H9 (cell line): ENCODE measurements at regions not wholly inside any gene's neighbourhood (a gene's known extent, or its start where the extent isn't known, plus 50 kb on each side); places are given as distances from the start of the nearest gene placed in this dataset.

Experiments used
- DNase-seq: peaks from one replicate; pipeline ENCODE4 v3.0.0-alpha.2; 2017
- H2AFZ ChIP-seq: one replicate; pipeline ENCODE4 v1.6.1; 2013; ENCODE audit warnings: mild to moderate bottlenecking, low read length, control low read depth, moderate library complexity
- H2AK5ac ChIP-seq: 2 replicates; pipeline ENCODE4 v1.6.1; 2013; ENCODE audit warnings: low read length, control low read depth, mixed read lengths; ENCODE audit not compliant: insufficient read length
- H2BK120ac ChIP-seq: one replicate; pipeline ENCODE4 v1.6.1; 2013; ENCODE audit warnings: low read depth, mild to moderate bottlenecking, low read length, control low read depth, inconsistent platforms; ENCODE audit not compliant: poor library complexity, severe bottlenecking
- H2BK12ac ChIP-seq: 2 replicates; pipeline ENCODE4 v1.6.1; 2013; ENCODE audit warnings: low read length, control low read depth, mixed read lengths, low read depth; ENCODE audit not compliant: insufficient read length
- H2BK15ac ChIP-seq: 2 replicates; pipeline ENCODE4 v1.6.1; 2013; ENCODE audit warnings: low read depth, low read length, control low read depth
- H2BK20ac ChIP-seq: one replicate; pipeline ENCODE4 v1.6.1; 2013; ENCODE audit warnings: low read depth, mild to moderate bottlenecking, low read length, control low read depth, inconsistent platforms; ENCODE audit not compliant: poor library complexity, severe bottlenecking
- H2BK5ac ChIP-seq: 2 replicates; pipeline ENCODE4 v1.6.1; 2013; ENCODE audit warnings: low read length, control low read depth, mixed read lengths; ENCODE audit not compliant: insufficient read length
- H3K14ac ChIP-seq: 2 replicates; pipeline ENCODE4 v1.6.1; 2013; ENCODE audit warnings: low read length, control low read depth; ENCODE audit not compliant: insufficient read depth
- H3K18ac ChIP-seq: 2 replicates; pipeline ENCODE4 v1.6.1; 2013; ENCODE audit warnings: low read depth, mild to moderate bottlenecking, mixed read lengths, low read length, control low read depth; ENCODE audit not compliant: insufficient read length
- H3K23ac ChIP-seq: 2 replicates; pipeline ENCODE4 v1.6.1; 2013; ENCODE audit warnings: low read length, control low read depth, mixed read lengths, low read depth; ENCODE audit not compliant: insufficient read length
- H3K23me2 ChIP-seq: 2 replicates; pipeline ENCODE4 v1.6.1; 2013; ENCODE audit warnings: low read depth, mild to moderate bottlenecking, mixed read lengths, low read length, control low read depth; ENCODE audit not compliant: insufficient read length, poor library complexity, severe bottlenecking
- H3K27ac ChIP-seq: 2 replicates; pipeline ENCODE4 v1.5.1; 2013; ENCODE audit warnings: low read length, control low read depth, mixed read lengths, low read depth; ENCODE audit not compliant: insufficient read length
- H3K27me3 ChIP-seq: 2 replicates; pipeline ENCODE4 v1.6.1; 2013; ENCODE audit warnings: low read length, control low read depth, inconsistent platforms; ENCODE audit not compliant: insufficient read depth
- H3K4ac ChIP-seq: 2 replicates; pipeline ENCODE4 v1.6.1; 2013; ENCODE audit warnings: low read depth, mild to moderate bottlenecking, control low read depth, inconsistent platforms, low read length, moderate library complexity
- H3K4me1 ChIP-seq: 2 replicates; pipeline ENCODE4 v1.6.1; 2013; ENCODE audit warnings: low read length, control low read depth, inconsistent platforms; ENCODE audit not compliant: insufficient read depth
- H3K4me2 ChIP-seq: 2 replicates; pipeline ENCODE4 v1.6.1; 2013; ENCODE audit warnings: low read length, control low read depth, mixed read lengths; ENCODE audit not compliant: insufficient read length, insufficient read depth
- H3K56ac ChIP-seq: 2 replicates; pipeline ENCODE4 v1.6.1; 2013; ENCODE audit warnings: low read depth, mild to moderate bottlenecking, mixed read lengths, low read length, control low read depth; ENCODE audit not compliant: insufficient read length
- H3K79me1 ChIP-seq: 2 replicates; pipeline ENCODE4 v1.6.1; 2013; ENCODE audit warnings: low read depth, mild to moderate bottlenecking, moderate library complexity, low read length, control low read depth, inconsistent platforms; ENCODE audit not compliant: insufficient read depth, poor library complexity, severe bottlenecking
- H3K79me2 ChIP-seq: 2 replicates; pipeline ENCODE4 v1.6.1; 2013; ENCODE audit warnings: low read length, control low read depth, inconsistent platforms; ENCODE audit not compliant: insufficient read depth
- H3K9ac ChIP-seq: 2 replicates; pipeline ENCODE4 v1.6.1; 2013; ENCODE audit warnings: low read length, control low read depth, mixed read lengths; ENCODE audit not compliant: insufficient read length; ENCODE audit errors: extremely low read depth
- H3K9me3 ChIP-seq: one replicate; pipeline ENCODE4 v1.6.1; 2013; ENCODE audit warnings: low read depth, low read length, inconsistent platforms; ENCODE audit not compliant: control insufficient read depth
- H3T11ph ChIP-seq: one replicate; pipeline ENCODE4 v1.6.1; 2013; ENCODE audit warnings: mild to moderate bottlenecking, low read length, control low read depth, inconsistent platforms
- H4K20me1 ChIP-seq: one replicate; pipeline ENCODE4 v1.6.1; 2013; ENCODE audit not compliant: control insufficient read depth, insufficient read length, insufficient read depth
- H4K5ac ChIP-seq: 2 replicates; pipeline ENCODE4 v1.6.1; 2013; ENCODE audit warnings: low read depth, mild to moderate bottlenecking, mixed read lengths, low read length, control low read depth; ENCODE audit not compliant: insufficient read length
- H4K8ac ChIP-seq: replicated peaks from 2 replicates; pipeline ENCODE4 v1.6.1; 2013; ENCODE audit warnings: low read length, control low read depth, mixed read lengths, low read depth; ENCODE audit not compliant: insufficient read length
- H4K91ac ChIP-seq: 2 replicates; pipeline ENCODE4 v1.6.1; 2013; ENCODE audit warnings: low read depth, mild to moderate bottlenecking, moderate library complexity, mixed read lengths, low read length, control low read depth; ENCODE audit not compliant: insufficient read length
- H3K27ac Mint-ChIP-seq, 3 experiments: 2 replicates in 2 of 3; 3 replicates in 1 of 3; pipeline ENCODE4 v1.8.0; 2020 to 2021; ENCODE audit warnings: mixed read lengths in 3 of 3, mild to moderate bottlenecking in 1 of 3, moderate library complexity in 1 of 3
- H3K27me3 Mint-ChIP-seq: 2 replicates; pipeline ENCODE4 v1.8.0; 2021; ENCODE audit warnings: low read depth, mild to moderate bottlenecking, moderate library complexity, mixed read lengths
- H3K36me3 Mint-ChIP-seq, 3 experiments: 2 replicates in 2 of 3; 3 replicates in 1 of 3; pipeline ENCODE4 v1.8.0; 2020 to 2021; ENCODE audit warnings: low read depth in 3 of 3, mixed read lengths in 3 of 3; ENCODE audit not compliant: insufficient read depth in 1 of 3
- H3K4me1 Mint-ChIP-seq, 2 experiments: 2 replicates each; pipeline ENCODE4 v1.8.0; 2020; ENCODE audit warnings: mixed read lengths in 2 of 2
- H3K4me3 Mint-ChIP-seq, 2 experiments: 2 replicates in 1 of 2; 3 replicates in 1 of 2; pipeline ENCODE4 v1.8.0; 2020 to 2021; ENCODE audit warnings: mild to moderate bottlenecking in 2 of 2, mixed read lengths in 2 of 2, moderate library complexity in 1 of 2
- H3K9me3 Mint-ChIP-seq, 2 experiments: 2 replicates in 1 of 2; 3 replicates in 1 of 2; pipeline ENCODE4 v1.8.0; 2020; ENCODE audit warnings: mild to moderate bottlenecking in 2 of 2, mixed read lengths in 2 of 2, moderate library complexity in 1 of 2
- CTCF ChIP-seq: fragments of 200-600 bp; sonication (generic); conservative IDR thresholded peaks from 3 replicates; pipeline ENCODE4 v1.8.0; 2021; ENCODE audit warnings: antibody characterized with exemption, mild to moderate bottlenecking
- WGBS: extraction: QIAGEN DNeasy Blood & Tissue Kit; methylation state at CpG from one replicate; pipeline ENCODE4 v1.1.7; 2013; ENCODE audit warnings: missing lambda C conversion rate, low lambda C conversion rate, mixed read lengths; ENCODE audit not compliant: insufficient read length; ENCODE audit errors: extremely low coverage; 5-methylcytosine and 5-hydroxymethylcytosine counted together

- no peaks in the 10 kb centered on the region for H3K27me3 ChIP-seq
- H2BK20ac ChIP-seq, result no peak overlapping the region
- H3K79me2 ChIP-seq, result no peaks in the 10 kb centered on the region
- H3K4me3 Mint-ChIP-seq, result no peak overlapping the region
- no peak overlapping the region for H3K23ac ChIP-seq
- no peak overlapping the region for H3K18ac ChIP-seq
- TF ChIP-seq CTCF, result no peak
- H3K9ac ChIP-seq, result no peak overlapping the region
- no peak overlapping the region for H3K4me2 ChIP-seq
- H3K27ac Mint-ChIP-seq, result no peak overlapping the region
- no peak overlapping the region for H2BK15ac ChIP-seq
- no peak overlapping the region for H3K4ac ChIP-seq
- no peak overlapping the region for H2BK120ac ChIP-seq
- no peak overlapping the region for H2AFZ ChIP-seq
- H3K56ac ChIP-seq, result no peak overlapping the region
- no peaks in the 10 kb centered on the region for H3K27me3 Mint-ChIP-seq
- H3K23me2 ChIP-seq, result no peaks in the 10 kb centered on the region
- H4K91ac ChIP-seq, result no peak overlapping the region
- H3K36me3 Mint-ChIP-seq, result no peaks in the 10 kb centered on the region
- no peaks in the 10 kb centered on the region for H4K20me1 ChIP-seq
- no peaks in the 10 kb centered on the region for H3K79me1 ChIP-seq
- H3T11ph ChIP-seq, result no peak overlapping the region
- H3K4me1 Mint-ChIP-seq, result no peaks in the 10 kb centered on the region
- no peak overlapping the region for H3K14ac ChIP-seq
- no peak overlapping the region for H2BK5ac ChIP-seq
- H2AK5ac ChIP-seq, result no peak overlapping the region
- no peaks in the 10 kb centered on the region for H3K9me3 ChIP-seq
- H4K5ac ChIP-seq, result no peak overlapping the region
- DNase-seq, result no peak
- no peak overlapping the region for H3K27ac ChIP-seq
- H3K4me1 ChIP-seq, result no peaks in the 10 kb centered on the region
- H2BK12ac ChIP-seq, result no peak overlapping the region
- H3K9me3 Mint-ChIP-seq, result no peaks in the 10 kb centered on the region
- no CpG with 5 or more reads among the region's 3 CpGs for WGBS
- H4K8ac ChIP-seq, result no peak overlapping the region
These were observed 74.6 kb upstream of the EGFR start for GRCh38 chr7:54944179-54944578.
